Breast epithelium (tissue), 4 donors: ENCODE measurements at regions not wholly inside any gene's neighbourhood (a gene's known extent, or its start where the extent isn't known, plus 50 kb on each side); places are given as distances from the start of the nearest gene placed in this dataset.
A peak's percentile ranks its signal among the peaks of the same experiment; 100 is the strongest.

ENCODE experiments used
- DNase-seq, 2 donors: peaks; one replicate each; pipeline ENCODE4 v3.0.0-alpha.2; 2019; ENCODE audit warnings: low spot score in 2 of 2
- H3K27ac ChIP-seq, 2 donors: fragments of 200-600 bp; sonication (generic) in 1 of 2; one replicate each; pipeline ENCODE4 v1.5.1; 2016 to 2019; ENCODE audit warnings: mild to moderate bottlenecking in 1 of 2
- H3K27me3 ChIP-seq, 2 donors: fragments of 200-600 bp; sonication (generic) in 1 of 2; one replicate each; pipeline versions ENCODE4 v1.5.1 to v1.6.0; 2017 to 2019; ENCODE audit warnings: control low read depth in 1 of 2, mild to moderate bottlenecking in 1 of 2
- H3K36me3 ChIP-seq: fragments of 200-600 bp; one replicate; pipeline ENCODE4 v1.5.1; 2019
- H3K4me1 ChIP-seq, 2 donors: fragments of 200-600 bp; sonication (generic); one replicate each; pipeline ENCODE4 v1.5.1; 2016 to 2019; ENCODE audit warnings: control low read depth in 1 of 2
- H3K4me3 ChIP-seq, 3 donors: fragments of 200-600 bp; sonication (generic); 1 replicate in 2 of 3; 2 replicates in 1 of 3; pipeline ENCODE4 v1.5.1; 2016 to 2019; ENCODE audit warnings: mild to moderate bottlenecking in 3 of 3, moderate library complexity in 2 of 3
- H3K9me3 ChIP-seq, 2 donors: fragments of 200-600 bp; sonication (generic) in 1 of 2; one replicate each; pipeline ENCODE4 v1.5.1; 2016 to 2019; ENCODE audit warnings: control low read depth in 1 of 2
- CTCF ChIP-seq, 3 donors: fragments of 450-650 bp; IDR thresholded peaks; one replicate each; pipeline ENCODE4 v1.5.1; 2016 to 2017; ENCODE audit warnings: antibody characterized with exemption in 3 of 3, mild to moderate bottlenecking in 3 of 3, moderate library complexity in 3 of 3
- POLR2A ChIP-seq: fragments of 450-650 bp; IDR thresholded peaks from one replicate; pipeline ENCODE4 v1.6.1; 2016; ENCODE audit warnings: antibody characterized with exemption, mild to moderate bottlenecking, moderate library complexity
- POLR2AphosphoS5 ChIP-seq, 3 donors: sonication (generic); formaldehyde crosslinking; IDR thresholded peaks; one replicate each; pipeline ENCODE4 v1.6.1; 2017; ENCODE audit warnings: antibody characterized with exemption in 3 of 3
- intact Hi-C: fragments of 100-400 bp; cut with DNase I; formaldehyde crosslinking; loops from one replicate; pipeline ENCODE4 v1.15.1; 2023; ENCODE audit warnings: low total_unique reads

GRCh38 chr11:127859941-127860354, 727.4 kb downstream of the ETS1 start:
- H3K9me3 ChIP-seq: no peaks in the 10 kb centered on the region
- H3K27ac ChIP-seq: no peak overlapping the region
- H3K27me3 ChIP-seq: no peaks in the 10 kb centered on the region
- no peaks in the 10 kb centered on the region for H3K36me3 ChIP-seq
- H3K4me1 ChIP-seq: no peaks in the 10 kb centered on the region
- intact Hi-C loops: no loop called here
- H3K4me3 ChIP-seq: no peak overlapping the region
- TF ChIP-seq CTCF (IDR thresholded peaks at IDR 0.05) (no peak), POLR2A (no peak), POLR2AphosphoS5 (IDR thresholded peaks at IDR 0.05) (no peak)
- no peak for DNase-seq

GRCh38 chr11:127844876-127845275, 742.5 kb downstream of the ETS1 start:
- Histone ChIP-seq H3K36me3 (no peaks in the 10 kb centered on the region), H3K27ac (no peak overlapping the region), H3K4me3 (no peak overlapping the region), H3K27me3 (no peaks in the 10 kb centered on the region), H3K4me1 (no peaks in the 10 kb centered on the region), H3K9me3 (no peaks in the 10 kb centered on the region)
- TF ChIP-seq POLR2A (no peak), POLR2AphosphoS5 (IDR thresholded peaks at IDR 0.05) (no peak), CTCF (IDR thresholded peaks at IDR 0.05) (no peak)
- no peak for DNase-seq
- intact Hi-C loops: no loop called here

GRCh38 chr11:127843483-127844396, 743.6 kb downstream of the ETS1 start:
- TF ChIP-seq CTCF (IDR thresholded peaks at IDR 0.05) (peak in 1 of 3 donors; percentile 22), POLR2A (no peak), POLR2AphosphoS5 (IDR thresholded peaks at IDR 0.05) (no peak)
- H3K27ac ChIP-seq: no peak overlapping the region
- no peaks in the 10 kb centered on the region for H3K9me3 ChIP-seq
- H3K27me3 ChIP-seq: no peaks in the 10 kb centered on the region
- peak in 1 of 2 donors; percentile 25 for DNase-seq
- no peaks in the 10 kb centered on the region for H3K36me3 ChIP-seq
- intact Hi-C loops: no loop called here
- H3K4me1 ChIP-seq: no peaks in the 10 kb centered on the region
- H3K4me3 ChIP-seq: no peak overlapping the region

GRCh38 chr11:127825183-127825582, 762.2 kb downstream of the ETS1 start:
- DNase-seq: no peak
- Histone ChIP-seq H3K9me3 (peaks cover 0 to 4% of the 10 kb centered on the region in 2 donors), H3K4me3 (no peak overlapping the region), H3K27ac (no peak overlapping the region), H3K4me1 (no peaks in the 10 kb centered on the region), H3K27me3 (no peaks in the 10 kb centered on the region), H3K36me3 (no peaks in the 10 kb centered on the region)
- intact Hi-C loops: no loop called here
- TF ChIP-seq POLR2AphosphoS5 (IDR thresholded peaks at IDR 0.05): no peak
- no peak for TF ChIP-seq POLR2A
- TF ChIP-seq CTCF (IDR thresholded peaks at IDR 0.05): no peak

GRCh38 chr11:127818625-127819024, 768.7 kb downstream of the ETS1 start:
- no peaks in the 10 kb centered on the region for H3K9me3 ChIP-seq
- DNase-seq: no peak
- H3K4me3 ChIP-seq: no peak overlapping the region
- H3K27me3 ChIP-seq: no peaks in the 10 kb centered on the region
- intact Hi-C loops: no loop called here
- H3K27ac ChIP-seq: no peak overlapping the region
- H3K4me1 ChIP-seq: no peaks in the 10 kb centered on the region
- H3K36me3 ChIP-seq: no peaks in the 10 kb centered on the region
- TF ChIP-seq POLR2A (no peak), CTCF (IDR thresholded peaks at IDR 0.05) (no peak), POLR2AphosphoS5 (IDR thresholded peaks at IDR 0.05) (no peak)
